ENCODE measurements at regions not wholly inside any gene's neighbourhood (a gene's known extent, or its start where the extent isn't known, plus 50 kb on each side); places are given as distances from the start of the nearest gene placed in this dataset.

DNA sequence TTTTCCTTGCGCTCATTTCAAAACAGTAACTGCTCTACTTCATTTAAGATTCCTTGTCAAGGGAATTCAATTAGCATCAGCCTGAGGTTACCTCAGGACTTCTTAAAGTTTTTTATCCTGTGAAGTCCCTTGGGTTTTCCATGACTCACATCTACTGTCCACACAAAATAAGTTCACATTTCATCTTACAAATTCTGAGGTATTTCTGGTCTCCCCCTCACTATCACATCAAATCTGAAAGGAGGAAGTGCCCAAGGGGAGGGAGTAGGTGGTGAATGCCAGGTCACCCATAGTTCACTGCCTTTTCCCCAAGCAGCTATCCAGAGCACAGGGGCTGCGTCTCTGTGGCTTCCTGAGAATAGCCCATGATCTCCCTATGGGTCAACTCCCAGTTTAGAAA lies 227.1 kb upstream of the NREP start:
- CTCF ChIA-PET (ENCODE audit: unreplicated experiment) = no interaction called here
- no peaks in the 10 kb centered on the region for H3K4me1 ChIP-seq (ENCODE audit: insufficient read depth, low read length, poor library complexity, severe bottlenecking)
- no peaks in the 10 kb centered on the region for H3K9me2 ChIP-seq (ENCODE audit: insufficient read depth, low read length)
- no peaks in the 10 kb centered on the region for H4K20me1 ChIP-seq (ENCODE audit: insufficient read depth, low read length)
- H2AFZ ChIP-seq (ENCODE audit: low read length) = no peak overlapping the region
- H3K9me3 ChIP-seq (ENCODE audit: low read length) = no peaks in the 10 kb centered on the region
- H3K4me2 ChIP-seq (ENCODE audit: low read length) = no peak overlapping the region
- no peaks in the 10 kb centered on the region for H3K36me3 ChIP-seq (ENCODE audit: insufficient read depth, low read length)
- no peak for DNase-seq (ENCODE audit: low spot score)
- intact Hi-C loops (cut with micrococcal nuclease; ENCODE audit: unreplicated experiment) = no loop called here
- H3K4me3 ChIP-seq (ENCODE audit: low read depth, low read length, poor library complexity, severe bottlenecking) = no peak overlapping the region
- no peaks in the 10 kb centered on the region for H3K79me2 ChIP-seq (ENCODE audit: insufficient read depth, low read depth, low read length)
- H3K27ac ChIP-seq (ENCODE audit: low read depth, low read length, poor library complexity, severe bottlenecking) = no peak overlapping the region
- no peak for TF ChIP-seq EZH2phosphoT487 (IDR thresholded peaks at IDR 0.05; ENCODE audit: borderline replicate concordance, low read depth, low read length)
- TF ChIP-seq, protein P1, sequence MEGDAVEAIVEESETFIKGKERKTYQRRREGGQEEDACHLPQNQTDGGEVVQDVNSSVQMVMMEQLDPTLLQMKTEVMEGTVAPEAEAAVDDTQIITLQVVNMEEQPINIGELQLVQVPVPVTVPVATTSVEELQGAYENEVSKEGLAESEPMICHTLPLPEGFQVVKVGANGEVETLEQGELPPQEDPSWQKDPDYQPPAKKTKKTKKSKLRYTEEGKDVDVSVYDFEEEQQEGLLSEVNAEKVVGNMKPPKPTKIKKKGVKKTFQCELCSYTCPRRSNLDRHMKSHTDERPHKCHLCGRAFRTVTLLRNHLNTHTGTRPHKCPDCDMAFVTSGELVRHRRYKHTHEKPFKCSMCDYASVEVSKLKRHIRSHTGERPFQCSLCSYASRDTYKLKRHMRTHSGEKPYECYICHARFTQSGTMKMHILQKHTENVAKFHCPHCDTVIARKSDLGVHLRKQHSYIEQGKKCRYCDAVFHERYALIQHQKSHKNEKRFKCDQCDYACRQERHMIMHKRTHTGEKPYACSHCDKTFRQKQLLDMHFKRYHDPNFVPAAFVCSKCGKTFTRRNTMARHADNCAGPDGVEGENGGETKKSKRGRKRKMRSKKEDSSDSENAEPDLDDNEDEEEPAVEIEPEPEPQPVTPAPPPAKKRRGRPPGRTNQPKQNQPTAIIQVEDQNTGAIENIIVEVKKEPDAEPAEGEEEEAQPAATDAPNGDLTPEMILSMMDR (conservative IDR thresholded peaks at IDR 0.05; ENCODE audit: low read length) = no peak
- no TSS peak for BruUV-seq (replicated peaks)
- POLR2A ChIA-PET = interaction anchor here (0.8 kb wide), 1 partner anchor 9 kb away, joined by 3 read pairs; no protein-coding TSS in a partner anchor

DNA sequence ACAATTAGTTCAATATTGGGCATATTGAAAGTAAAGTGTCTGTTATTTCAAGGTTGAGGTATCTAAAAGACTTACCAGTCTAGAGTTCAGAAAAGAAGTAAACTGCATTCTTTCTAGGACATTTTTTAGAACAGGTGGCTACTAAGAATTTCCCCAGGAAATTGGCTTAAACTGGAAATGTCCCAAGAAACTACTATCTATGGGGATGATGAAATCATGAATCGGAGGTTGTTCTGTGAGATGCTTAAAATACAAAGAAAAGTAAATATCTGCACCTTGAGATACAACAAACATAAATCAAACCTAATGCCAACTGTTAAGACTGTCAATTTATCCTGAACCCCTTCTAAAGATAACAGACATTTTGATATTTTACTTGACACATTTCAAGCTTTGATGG lies 226.5 kb upstream of the NREP start:
- BruUV-seq (replicated peaks) = no TSS peak
- POLR2A ChIA-PET = no interaction called here
- Histone ChIP-seq H3K9me2 (ENCODE audit: insufficient read depth, low read length) (no peaks in the 10 kb centered on the region), H3K4me2 (ENCODE audit: low read length) (no peak overlapping the region), H4K20me1 (ENCODE audit: insufficient read depth, low read length) (no peaks in the 10 kb centered on the region), H3K9me3 (ENCODE audit: low read length) (no peaks in the 10 kb centered on the region), H3K27ac (ENCODE audit: low read depth, low read length, poor library complexity, severe bottlenecking) (no peak overlapping the region), H3K4me1 (ENCODE audit: insufficient read depth, low read length, poor library complexity, severe bottlenecking) (no peaks in the 10 kb centered on the region), H3K36me3 (ENCODE audit: insufficient read depth, low read length) (no peaks in the 10 kb centered on the region), H3K79me2 (ENCODE audit: insufficient read depth, low read depth, low read length) (no peaks in the 10 kb centered on the region), H3K4me3 (ENCODE audit: low read depth, low read length, poor library complexity, severe bottlenecking) (no peak overlapping the region), H2AFZ (ENCODE audit: low read length) (no peak overlapping the region)
- CTCF ChIA-PET (ENCODE audit: unreplicated experiment) = no interaction called here
- TF ChIP-seq EZH2phosphoT487 (IDR thresholded peaks at IDR 0.05; ENCODE audit: borderline replicate concordance, low read depth, low read length) = no peak
- TF ChIP-seq, protein P1 (conservative IDR thresholded peaks at IDR 0.05; ENCODE audit: low read length) = no peak
- DNase-seq (ENCODE audit: low spot score) = no peak
- intact Hi-C loops (cut with micrococcal nuclease; ENCODE audit: unreplicated experiment) = no loop called here

DNA sequence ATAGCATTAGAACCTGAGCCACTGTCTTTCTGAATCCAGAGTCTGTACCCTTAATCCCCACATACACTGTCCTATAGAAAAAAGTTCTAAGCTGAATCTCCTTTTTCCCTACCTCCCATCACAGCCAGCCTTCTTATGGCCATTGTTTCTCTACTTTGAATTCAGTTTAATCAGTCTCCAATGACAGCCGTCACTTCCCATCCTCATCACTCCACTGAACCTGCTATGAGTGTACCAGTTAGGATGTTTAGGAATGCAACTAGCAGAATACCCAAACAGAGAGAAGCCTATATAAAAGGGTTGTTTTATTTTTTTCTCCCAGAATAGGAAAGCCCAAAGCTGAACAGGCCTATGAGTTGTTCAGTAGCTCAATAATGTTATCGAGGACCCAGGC lies 220.4 kb upstream of the NREP start:
- H3K9me2 ChIP-seq (ENCODE audit: insufficient read depth, low read length) = no peaks in the 10 kb centered on the region
- H3K4me3 ChIP-seq (ENCODE audit: low read depth, low read length, poor library complexity, severe bottlenecking) = no peak overlapping the region
- POLR2A ChIA-PET = interaction anchor here (1.1 kb wide), 1 partner anchor 50 kb away, joined by 4 read pairs; no protein-coding TSS in a partner anchor
- H4K20me1 ChIP-seq (ENCODE audit: insufficient read depth, low read length) = no peaks in the 10 kb centered on the region
- CTCF ChIA-PET (ENCODE audit: unreplicated experiment) = no interaction called here
- no peaks in the 10 kb centered on the region for H3K9me3 ChIP-seq (ENCODE audit: low read length)
- H3K27ac ChIP-seq (ENCODE audit: low read depth, low read length, poor library complexity, severe bottlenecking) = no peak overlapping the region
- intact Hi-C loops (cut with micrococcal nuclease; ENCODE audit: unreplicated experiment) = no loop called here
- no TSS peak for BruUV-seq (replicated peaks)
- no peak for DNase-seq (ENCODE audit: low spot score)
- H3K4me2 ChIP-seq (ENCODE audit: low read length) = no peak overlapping the region
- TF ChIP-seq EZH2phosphoT487 (IDR thresholded peaks at IDR 0.05; ENCODE audit: borderline replicate concordance, low read depth, low read length) = no peak
- TF ChIP-seq, protein P1 (conservative IDR thresholded peaks at IDR 0.05; ENCODE audit: low read length) = no peak
- no peaks in the 10 kb centered on the region for H3K4me1 ChIP-seq (ENCODE audit: insufficient read depth, low read length, poor library complexity, severe bottlenecking)
- no peaks in the 10 kb centered on the region for H3K36me3 ChIP-seq (ENCODE audit: insufficient read depth, low read length)
- no peak overlapping the region for H2AFZ ChIP-seq (ENCODE audit: low read length)
- no peaks in the 10 kb centered on the region for H3K79me2 ChIP-seq (ENCODE audit: insufficient read depth, low read depth, low read length)
